ENCODE measurements at regions not wholly inside any gene's neighbourhood (a gene's known extent, or its start where the extent isn't known, plus 50 kb on each side); places are given as distances from the start of the nearest gene placed in this dataset.

DNA sequence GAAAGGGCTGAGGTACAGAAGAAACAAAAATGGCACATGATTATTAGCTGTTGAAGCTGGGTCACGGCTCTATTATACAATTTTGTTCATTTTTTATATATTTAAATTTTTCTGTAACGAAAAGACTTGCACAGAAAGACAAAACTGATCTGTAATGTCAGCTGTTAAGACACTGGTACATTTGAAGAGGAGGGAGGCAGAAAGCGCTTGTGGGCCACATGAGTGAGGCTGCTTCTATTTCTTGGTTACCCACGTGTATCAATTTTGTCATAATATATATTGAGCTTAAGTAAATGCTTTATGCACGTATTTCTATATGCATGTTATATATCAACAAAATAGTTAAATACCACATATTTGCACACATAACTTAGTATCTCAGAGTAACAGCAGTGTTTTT, 151.8 kb upstream of the KCNJ18 start:
- no peak for DNase-seq
- H3K4me1 ChIP-seq, result peaks cover 0 to 3% (median 0%) of the 10 kb centered on the region in 4 donors
- no peak overlapping the region for H3K4me3 ChIP-seq
- H3K9me3 ChIP-seq, result peaks cover 0 to 21% (median 0%) of the 10 kb centered on the region in 3 donors
- TF ChIP-seq, protein P1, sequence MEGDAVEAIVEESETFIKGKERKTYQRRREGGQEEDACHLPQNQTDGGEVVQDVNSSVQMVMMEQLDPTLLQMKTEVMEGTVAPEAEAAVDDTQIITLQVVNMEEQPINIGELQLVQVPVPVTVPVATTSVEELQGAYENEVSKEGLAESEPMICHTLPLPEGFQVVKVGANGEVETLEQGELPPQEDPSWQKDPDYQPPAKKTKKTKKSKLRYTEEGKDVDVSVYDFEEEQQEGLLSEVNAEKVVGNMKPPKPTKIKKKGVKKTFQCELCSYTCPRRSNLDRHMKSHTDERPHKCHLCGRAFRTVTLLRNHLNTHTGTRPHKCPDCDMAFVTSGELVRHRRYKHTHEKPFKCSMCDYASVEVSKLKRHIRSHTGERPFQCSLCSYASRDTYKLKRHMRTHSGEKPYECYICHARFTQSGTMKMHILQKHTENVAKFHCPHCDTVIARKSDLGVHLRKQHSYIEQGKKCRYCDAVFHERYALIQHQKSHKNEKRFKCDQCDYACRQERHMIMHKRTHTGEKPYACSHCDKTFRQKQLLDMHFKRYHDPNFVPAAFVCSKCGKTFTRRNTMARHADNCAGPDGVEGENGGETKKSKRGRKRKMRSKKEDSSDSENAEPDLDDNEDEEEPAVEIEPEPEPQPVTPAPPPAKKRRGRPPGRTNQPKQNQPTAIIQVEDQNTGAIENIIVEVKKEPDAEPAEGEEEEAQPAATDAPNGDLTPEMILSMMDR (IDR thresholded peaks at IDR 0.05), result no peak
- H3K27me3 ChIP-seq, result no peaks in the 10 kb centered on the region
- peaks cover 0 to 9% (median 3%) of the 10 kb centered on the region in 3 donors for H3K36me3 ChIP-seq
- H3K27ac ChIP-seq, result no peak overlapping the region
- intact Hi-C loops (cut with DNase I; ENCODE audit: low total_unique reads), result no loop called here

DNA sequence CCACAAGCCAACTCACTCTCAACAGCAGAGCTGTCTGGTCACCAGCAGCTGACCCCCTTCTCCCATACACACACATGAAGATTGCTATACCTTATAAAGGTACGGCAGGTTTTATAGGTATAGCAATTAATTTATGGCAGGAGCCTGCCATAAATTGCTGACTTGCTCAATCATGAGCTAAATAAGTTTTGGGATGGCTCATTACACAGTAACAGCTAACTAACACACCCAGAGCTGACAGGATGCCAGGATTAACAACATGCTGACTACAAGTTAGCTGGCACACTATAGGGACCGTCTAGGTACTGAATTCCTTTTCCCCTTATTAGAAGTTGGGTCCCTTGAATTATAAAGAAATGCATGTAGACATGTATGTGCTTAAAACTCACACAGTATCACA, 150.3 kb upstream of the KCNJ18 start:
- H3K27ac ChIP-seq, result no peak overlapping the region
- TF ChIP-seq, protein P1 (IDR thresholded peaks at IDR 0.05), result no peak
- intact Hi-C loops (cut with DNase I; ENCODE audit: low total_unique reads), result no loop called here
- H3K27me3 ChIP-seq, result no peaks in the 10 kb centered on the region
- H3K36me3 ChIP-seq, result peaks cover 0 to 5% (median 3%) of the 10 kb centered on the region in 3 donors
- H3K4me1 ChIP-seq, result peaks cover 0 to 3% (median 0%) of the 10 kb centered on the region in 4 donors
- DNase-seq, result no peak
- no peak overlapping the region for H3K4me3 ChIP-seq
- H3K9me3 ChIP-seq, result peaks cover 0 to 20% (median 0%) of the 10 kb centered on the region in 3 donors

DNA sequence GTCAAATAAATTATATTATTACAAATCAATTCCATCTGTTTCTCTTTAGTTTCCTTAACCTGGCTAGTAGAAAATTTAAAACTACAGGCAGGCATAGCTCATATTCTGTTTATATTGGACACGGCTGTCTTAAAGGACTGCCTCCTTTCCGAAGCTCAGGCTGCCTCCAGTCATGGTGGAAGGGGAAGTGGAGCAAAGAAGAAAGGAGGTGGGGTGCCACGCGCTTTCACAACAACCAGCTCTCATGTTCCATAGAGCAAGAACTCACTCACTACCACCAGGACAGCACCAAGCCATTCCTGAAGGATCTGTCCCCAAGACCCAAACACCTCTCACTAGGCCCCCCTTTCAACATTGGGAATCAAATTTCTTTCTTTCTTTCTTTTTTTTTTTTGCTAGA, 149.3 kb upstream of the KCNJ18 start:
- no peaks in the 10 kb centered on the region for H3K27me3 ChIP-seq
- H3K4me1 ChIP-seq, result peaks cover 0 to 8% (median 0%) of the 10 kb centered on the region in 4 donors
- H3K36me3 ChIP-seq, result peaks cover 0 to 3% (median 0%) of the 10 kb centered on the region in 3 donors
- DNase-seq, result peak; percentile 25 to 72
- no peak overlapping the region for H3K4me3 ChIP-seq
- no peak overlapping the region for H3K27ac ChIP-seq
- peaks cover 0 to 11% (median 0%) of the 10 kb centered on the region in 3 donors for H3K9me3 ChIP-seq
- intact Hi-C loops (cut with DNase I; ENCODE audit: low total_unique reads), result no loop called here
- TF ChIP-seq, protein P1 (IDR thresholded peaks at IDR 0.05), result no peak

DNA sequence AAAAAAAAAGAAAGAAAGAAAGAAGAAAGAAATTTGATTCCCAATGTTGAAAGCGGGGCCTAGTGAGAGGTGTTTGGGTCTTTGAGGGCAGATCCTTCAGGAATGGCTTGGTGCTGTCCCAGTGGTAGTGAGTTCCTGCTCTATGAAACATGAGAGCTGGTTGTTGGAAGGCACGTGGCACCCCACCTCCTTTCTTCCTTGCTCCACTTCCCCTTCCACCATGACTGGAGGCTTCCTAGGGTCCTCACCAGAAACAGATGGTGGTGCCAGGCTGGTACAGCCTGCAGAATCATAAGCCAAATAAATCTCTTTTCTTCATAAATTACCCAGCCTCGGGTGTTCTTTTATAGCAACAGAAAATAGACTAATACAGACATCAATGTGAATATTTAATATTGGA, 147.3 kb upstream of the KCNJ18 start:
- no peak for DNase-seq
- H3K36me3 ChIP-seq, result peaks cover 0 to 3% (median 3%) of the 10 kb centered on the region in 3 donors
- TF ChIP-seq, protein P1 (IDR thresholded peaks at IDR 0.05), result no peak
- no peaks in the 10 kb centered on the region for H3K27me3 ChIP-seq
- H3K4me3 ChIP-seq, result no peak overlapping the region
- no peak overlapping the region for H3K27ac ChIP-seq
- H3K9me3 ChIP-seq, result no peaks in the 10 kb centered on the region
- intact Hi-C loops (cut with DNase I; ENCODE audit: low total_unique reads), result no loop called here
- peaks cover 0 to 21% (median 3%) of the 10 kb centered on the region in 4 donors for H3K4me1 ChIP-seq

DNA sequence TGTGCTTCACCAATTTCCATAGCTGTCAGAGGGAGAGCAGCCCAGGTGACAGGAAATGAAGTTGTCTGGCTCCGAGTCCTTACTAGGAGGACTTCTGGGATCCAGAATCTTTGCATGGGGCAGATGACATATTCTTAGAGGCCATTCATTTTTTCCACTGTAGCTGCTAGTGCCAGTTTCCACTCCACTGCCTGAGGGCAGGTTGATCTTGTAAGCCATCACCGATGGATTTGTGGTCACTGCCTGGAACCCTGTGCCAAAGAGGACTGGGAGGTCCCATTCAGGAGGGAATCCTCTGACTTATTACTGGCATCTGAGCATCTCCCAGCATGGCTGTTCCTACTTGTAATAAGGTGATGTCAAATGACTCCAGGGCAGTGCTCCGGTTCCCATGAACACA, 144.1 kb upstream of the KCNJ18 start:
- intact Hi-C loops (cut with DNase I; ENCODE audit: low total_unique reads), result no loop called here
- no peaks in the 10 kb centered on the region for H3K9me3 ChIP-seq
- peaks cover 0 to 3% (median 3%) of the 10 kb centered on the region in 3 donors for H3K36me3 ChIP-seq
- H3K4me1 ChIP-seq, result peaks cover 0 to 28% (median 11%) of the 10 kb centered on the region in 4 donors
- DNase-seq, result no peak
- no peak overlapping the region for H3K4me3 ChIP-seq
- peaks cover 0 to 2% of the 10 kb centered on the region in 2 donors for H3K27me3 ChIP-seq
- TF ChIP-seq, protein P1 (IDR thresholded peaks at IDR 0.05), result no peak
- H3K27ac ChIP-seq, result no peak overlapping the region
